GM18868 (cell line): ENCODE measurements at regions not wholly inside any gene's neighbourhood (a gene's known extent, or its start where the extent isn't known, plus 50 kb on each side); places are given as distances from the start of the nearest gene placed in this dataset.
A peak's percentile ranks its signal among the peaks of the same experiment; 100 is the strongest.

ENCODE experiments used
- ATAC-seq: cut with Tn5 transposase; IDR thresholded peaks from one replicate; pipeline ENCODE4 v1.9.1; 2021; ENCODE audit warnings: mild to moderate bottlenecking, moderate library complexity; ENCODE audit not compliant: unreplicated experiment

DNA sequence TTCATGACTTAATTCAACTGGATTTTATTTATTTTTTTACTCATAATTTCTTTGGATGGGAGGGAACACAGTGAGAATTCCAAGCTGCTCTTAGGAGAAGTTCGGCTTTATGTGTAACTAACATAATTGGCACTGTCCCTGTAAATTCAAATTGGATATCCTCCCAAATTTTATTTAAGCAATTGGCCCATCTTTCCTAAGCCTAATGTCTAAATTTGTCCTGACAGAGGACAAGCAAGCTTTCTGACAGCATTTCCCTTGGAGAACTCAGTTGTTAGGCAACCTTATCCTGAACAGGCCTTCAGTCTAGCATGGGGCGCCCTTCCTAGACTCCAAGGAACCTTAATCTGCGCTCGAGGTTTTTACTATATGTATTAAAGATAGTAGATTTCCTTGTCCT lies 550.3 kb downstream of the NUF2 start:
- ATAC-seq = no peak

DNA sequence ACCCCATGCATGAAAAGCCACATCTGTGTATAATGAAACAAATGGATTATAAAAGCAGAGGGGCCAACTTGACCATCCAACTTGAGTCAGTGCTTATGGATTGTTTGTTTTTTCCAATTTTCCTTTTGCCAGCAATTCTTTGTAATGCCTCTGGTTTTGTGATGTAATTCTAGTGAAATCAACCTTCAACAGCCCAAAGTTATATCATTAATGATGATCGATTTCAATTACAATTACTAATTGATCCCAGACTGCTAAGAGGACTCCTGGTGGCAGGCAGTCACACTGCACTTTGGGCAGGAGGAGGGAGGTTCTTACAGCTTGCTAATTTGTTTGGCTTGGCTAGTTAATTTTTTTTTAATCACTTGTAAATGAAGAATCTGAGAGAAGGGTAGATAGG lies 552.3 kb downstream of the NUF2 start:
- no peak for ATAC-seq

DNA sequence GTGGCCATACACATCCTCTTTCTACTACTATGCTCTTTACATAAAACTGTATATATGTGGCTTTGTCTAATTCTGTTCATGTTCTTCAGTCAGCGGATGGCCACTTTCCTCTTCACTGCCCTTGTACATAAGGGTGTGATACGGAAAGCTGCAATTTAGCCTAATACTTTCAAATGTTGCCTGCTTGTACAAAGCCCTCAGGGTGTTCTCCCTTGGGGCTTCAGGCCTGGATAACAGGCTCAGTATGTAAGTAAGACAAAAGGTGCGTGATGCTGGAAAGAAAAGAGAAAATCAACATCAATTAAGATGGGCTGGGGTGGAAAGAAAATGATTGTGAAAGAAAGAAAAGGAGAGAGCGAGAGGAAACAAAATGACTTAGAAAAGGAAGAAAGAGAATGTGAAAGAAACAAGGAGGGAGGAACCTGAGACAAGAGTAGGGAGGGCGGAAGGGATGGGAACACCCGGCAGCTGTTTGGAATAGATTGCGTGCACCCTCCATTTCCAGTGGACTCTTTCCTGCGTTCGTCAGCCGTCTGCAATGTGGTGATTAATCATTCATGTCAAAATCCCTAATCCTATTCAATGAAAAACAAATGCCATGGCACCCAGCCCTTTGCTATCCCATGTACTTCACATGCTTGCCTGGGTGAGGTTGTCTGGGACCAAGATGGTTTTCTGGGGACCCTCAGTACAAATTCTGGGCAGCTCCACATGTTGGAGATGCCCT lies 553.6 kb downstream of the NUF2 start:
- ATAC-seq = no peak

DNA sequence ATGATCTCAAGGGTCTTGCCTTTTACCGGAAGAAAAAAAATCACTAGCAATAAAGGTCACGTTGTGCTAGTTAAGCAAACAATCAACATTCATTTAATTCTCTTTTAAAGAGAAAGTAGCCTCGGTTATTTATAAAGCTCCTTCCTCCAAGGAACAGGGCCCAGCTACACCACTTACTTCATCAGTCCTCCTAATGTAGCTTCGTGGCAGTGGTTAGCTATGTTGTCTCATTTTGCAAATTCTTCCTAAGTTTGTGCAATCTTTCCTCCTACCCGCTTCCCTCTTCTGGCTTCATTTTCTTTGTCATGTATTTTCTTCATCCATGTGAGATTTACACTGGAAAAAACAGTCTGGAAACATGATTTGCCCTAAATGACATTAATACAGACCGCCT lies 554.2 kb downstream of the NUF2 start:
- ATAC-seq = no peak

DNA sequence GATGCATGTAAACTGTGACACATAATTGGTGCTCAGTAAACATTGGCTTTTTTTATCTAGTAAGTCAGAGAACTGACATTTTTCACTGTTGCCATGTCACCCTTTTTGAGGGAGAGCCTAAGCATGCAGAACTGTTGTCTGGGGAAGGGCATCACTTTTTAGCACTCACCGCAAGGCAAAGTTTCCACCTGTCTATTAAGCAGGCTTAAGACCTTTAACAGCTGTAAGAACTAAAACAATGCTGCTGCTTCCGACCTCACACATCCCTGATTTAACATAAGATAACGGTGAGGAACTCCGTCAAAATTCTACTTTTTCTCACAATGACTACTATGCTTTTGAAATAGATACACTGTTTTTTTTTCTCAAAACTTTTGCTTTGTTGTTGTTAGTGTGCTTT lies 554.8 kb downstream of the NUF2 start:
- no peak for ATAC-seq

DNA sequence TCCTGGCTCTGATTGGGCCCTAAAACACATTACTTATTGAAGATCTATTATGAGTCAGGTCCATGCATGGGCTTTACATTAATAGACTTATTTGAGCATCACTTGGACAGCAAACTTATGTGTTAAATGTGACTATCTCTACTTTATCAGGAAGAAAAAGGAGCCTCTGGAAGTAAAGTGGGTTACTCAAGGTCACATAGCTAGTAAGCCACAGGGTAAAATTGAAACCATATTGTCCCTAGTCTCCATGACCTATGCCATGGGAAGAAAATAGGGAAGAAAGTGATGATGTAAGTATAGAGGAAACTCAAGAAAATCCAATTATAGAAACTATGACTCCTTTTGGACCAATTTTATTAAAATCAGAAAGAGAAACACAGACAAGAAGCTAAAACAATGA lies 555.3 kb downstream of the NUF2 start:
- ATAC-seq = no peak

DNA sequence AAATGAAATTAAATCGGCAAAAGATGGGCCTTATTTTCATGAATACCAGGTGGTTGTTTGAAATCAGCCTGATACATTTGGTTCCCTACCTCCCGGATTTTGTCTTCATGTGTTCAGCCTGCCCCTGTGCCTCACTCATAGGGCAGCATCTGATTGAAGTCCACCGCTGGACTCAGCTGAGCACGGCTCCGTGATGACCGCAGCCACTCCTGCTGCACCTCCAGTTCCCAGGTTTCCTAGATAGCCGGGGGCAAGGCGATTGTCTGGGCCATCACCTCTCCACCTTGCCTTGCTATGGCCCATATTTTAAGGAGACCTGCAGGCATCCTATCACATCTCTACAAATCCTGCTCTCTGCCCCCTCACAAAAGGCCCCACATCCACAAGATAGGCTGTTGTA lies 563.8 kb downstream of the NUF2 start:
- no peak for ATAC-seq

DNA sequence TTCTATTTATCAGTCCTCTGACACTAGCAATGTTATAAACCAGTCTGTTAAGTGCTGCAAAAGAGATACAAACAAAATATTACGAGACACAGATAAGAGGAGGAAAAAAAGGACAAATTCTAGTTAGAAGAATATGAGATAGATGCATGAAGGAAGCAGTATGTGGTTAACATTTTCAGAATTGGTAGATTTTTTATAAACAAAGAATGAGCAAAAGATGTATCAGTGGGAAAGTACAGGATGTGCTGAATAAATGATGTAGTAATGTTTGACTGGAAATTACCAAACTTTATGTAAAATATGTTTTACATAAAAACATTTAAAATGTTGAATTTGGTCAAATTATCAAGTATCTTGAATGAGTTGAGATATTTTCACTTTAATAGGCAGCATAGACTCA lies 574.2 kb downstream of the NUF2 start:
- ATAC-seq = no peak

DNA sequence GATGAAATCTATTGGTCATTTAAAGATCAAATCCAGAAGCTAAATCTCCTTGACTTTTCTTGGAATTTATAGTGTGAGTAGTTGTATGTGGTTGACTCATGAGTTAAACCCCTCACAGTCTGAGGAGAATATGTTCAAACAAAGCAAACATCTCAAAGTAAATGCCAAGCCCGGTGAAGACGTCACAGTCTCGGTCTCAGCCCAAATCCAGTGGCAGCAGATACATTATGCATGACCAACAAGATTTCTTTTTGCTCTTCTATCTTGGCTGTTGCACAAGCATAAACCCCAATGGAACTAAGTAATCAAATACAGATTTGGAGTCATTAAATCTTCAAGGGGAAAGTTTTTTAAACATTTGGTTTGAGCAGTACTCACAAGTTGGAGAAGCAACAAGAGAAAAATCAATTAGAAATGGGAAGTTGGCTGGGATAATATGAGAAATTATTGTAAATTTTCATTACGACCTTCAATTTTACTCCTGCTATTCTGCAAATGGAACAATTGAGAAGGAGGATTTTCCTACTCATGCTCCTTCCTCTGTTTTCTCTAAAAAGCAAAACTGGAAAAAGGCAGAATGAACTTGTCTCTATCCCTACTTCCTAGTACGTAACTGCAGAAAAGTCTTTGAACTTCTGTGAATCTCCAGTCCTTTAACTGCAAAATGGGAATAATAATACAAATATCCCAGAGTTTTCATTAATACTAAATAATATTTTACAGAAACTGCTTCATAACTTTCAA lies 575.8 kb downstream of the NUF2 start:
- no peak for ATAC-seq

DNA sequence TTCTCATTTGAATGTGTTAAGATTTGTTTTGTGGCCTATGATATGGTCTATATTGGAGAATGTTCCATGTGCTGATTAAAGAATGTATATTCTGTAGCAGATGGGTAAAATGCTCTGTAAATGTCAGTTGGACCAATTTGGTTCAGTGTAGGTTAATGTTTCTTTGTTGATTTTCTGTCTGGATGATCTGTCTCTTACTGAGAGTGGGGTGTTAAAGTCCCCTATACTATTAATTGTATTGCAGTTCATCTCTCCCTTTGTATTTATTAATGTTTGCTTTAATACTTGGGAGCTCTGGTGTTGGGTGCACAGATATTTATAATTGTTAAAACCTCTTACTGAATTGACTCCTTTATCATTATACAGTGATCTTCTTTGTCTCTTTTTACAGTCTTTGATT lies 584.5 kb downstream of the NUF2 start:
- ATAC-seq = no peak

DNA sequence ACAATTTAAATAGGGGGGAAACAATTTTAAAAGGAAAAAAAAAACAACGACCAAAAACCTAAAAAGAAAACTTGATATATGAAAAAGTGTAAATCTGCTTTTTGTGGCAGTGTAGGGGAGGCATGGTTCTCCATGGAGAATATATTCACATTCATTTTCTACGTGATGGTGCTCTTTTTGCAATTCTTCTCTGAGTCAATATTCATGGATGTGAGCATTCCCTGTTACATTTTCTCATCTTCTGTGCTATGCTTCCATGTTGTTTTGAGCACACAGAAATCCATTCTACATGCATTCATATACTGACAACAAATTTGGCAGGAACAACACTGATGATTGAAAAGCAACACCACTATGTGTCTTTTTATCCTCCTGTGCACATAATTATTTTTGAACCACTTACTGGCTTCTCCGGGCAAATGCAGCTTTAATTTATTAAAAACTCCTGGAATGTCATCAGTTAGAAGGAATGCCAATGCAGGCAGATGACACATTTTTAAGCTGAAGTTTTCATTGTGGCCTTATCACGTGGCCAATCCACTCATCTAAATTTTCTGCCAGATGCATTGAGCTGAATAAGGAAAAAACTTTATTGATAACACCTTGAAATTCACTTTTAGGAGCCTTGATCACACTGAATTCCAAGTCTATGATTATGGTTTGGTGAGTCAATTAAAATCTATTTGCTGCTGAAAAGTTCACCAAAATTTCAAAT lies 590.6 kb downstream of the NUF2 start:
- no peak for ATAC-seq

DNA sequence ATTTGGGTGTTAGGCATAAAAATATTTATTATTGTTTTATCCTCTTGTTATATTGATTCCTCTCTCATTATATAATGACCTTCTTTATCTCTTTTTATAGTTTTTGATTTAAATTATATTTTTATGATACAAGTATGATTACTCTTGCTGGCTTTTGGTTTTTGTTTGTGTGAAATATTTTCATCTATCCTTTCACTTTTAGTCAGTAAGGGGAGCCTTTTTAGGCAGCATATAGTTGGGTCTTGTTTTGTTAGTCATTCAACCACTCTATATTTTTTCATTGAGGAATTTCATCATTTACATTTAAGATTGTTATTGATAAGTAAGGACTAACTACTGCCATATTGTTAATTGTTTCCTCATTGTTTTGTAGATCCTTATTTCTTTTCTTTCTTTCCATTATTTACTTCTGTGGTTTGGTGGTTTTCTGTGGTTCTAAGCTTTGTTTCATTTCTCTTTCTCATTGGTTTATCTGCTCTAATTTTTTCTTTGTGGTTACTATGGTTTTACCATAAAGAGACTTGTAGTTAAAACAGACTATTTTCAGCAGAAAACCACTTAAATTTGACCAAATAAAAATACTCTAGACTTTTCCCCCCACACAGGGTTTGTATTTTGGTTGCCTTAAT lies 593.1 kb downstream of the NUF2 start:
- peak; percentile 85 for ATAC-seq

DNA sequence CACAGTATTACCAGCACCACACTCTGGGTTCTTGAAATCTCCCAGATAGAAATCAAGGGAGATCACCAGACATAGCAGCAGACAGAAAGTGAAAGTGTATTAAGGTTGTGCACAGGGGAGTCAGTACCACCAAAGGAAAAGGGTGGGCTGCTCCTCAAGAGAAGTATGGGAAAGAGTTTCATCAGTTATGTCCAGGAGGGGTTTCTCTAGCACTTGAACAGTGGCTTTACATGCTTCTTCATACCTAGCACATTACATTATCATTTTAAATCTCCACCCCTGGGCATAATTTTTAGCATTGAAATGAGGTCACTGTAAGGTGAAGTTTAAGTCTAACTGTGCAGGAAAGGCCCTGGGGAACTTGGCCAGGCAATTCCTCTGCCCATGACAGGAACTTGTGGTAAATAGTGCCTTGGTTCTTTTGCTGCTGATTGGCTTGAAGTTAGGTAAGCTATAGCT lies 601.0 kb downstream of the NUF2 start:
- ATAC-seq = peak; percentile 96

DNA sequence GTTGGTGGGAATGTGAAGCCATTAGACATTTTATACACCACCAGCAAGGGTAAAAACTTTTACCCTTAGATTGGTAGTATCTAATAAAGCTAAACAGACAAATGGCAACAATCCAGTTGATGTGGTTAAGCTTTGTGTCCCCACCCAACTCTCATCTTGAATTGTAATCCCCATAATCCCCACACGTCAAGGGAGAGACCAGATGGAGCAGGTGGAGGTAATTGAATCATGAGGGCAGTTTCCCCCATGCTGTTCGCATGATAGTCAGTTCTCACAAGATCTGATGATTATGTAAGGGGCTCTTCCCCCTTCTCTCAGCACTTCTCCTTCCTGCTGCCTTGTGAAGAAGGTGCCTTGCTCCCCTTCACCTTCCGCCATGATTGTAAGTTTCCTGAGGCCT lies 602.3 kb downstream of the NUF2 start:
- ATAC-seq = no peak

DNA sequence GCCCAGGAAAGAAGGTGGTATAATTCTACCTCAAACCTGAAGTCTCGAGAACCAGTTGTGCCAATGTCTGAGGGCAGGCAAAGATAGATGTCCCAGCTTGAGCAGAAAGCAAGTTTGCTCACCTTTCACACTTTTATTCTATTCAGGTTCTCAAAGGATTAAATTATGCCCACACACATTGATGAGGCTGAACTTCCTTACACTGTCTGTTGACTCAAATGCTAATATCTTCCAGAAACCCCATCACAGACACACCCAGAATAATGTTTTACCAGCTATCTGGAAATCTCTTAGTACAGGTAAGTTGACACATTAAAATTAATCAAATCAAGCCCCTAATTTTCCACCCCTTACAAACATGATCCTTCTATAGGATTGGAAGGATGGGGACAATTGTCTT lies 605.7 kb downstream of the NUF2 start:
- ATAC-seq = no peak

DNA sequence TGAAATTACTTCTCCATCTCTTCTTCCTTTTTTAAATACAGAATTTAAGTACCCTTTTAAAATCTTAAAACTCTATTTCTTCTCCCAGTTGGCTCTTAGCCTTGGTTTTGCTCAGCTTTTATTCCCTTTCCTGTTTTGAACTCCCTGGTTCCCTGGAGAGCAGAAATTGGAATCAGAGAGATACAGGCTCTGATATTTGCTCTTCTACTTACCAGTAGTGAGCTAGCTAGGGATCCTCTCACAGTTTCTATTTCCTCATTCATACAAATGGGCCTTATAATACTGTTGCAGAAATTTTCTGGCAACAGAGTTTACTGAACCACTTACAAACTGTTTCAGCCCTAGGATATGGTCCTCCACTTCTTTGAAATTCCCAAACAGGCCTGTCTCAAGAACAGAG lies 606.3 kb downstream of the NUF2 start:
- ATAC-seq = no peak

DNA sequence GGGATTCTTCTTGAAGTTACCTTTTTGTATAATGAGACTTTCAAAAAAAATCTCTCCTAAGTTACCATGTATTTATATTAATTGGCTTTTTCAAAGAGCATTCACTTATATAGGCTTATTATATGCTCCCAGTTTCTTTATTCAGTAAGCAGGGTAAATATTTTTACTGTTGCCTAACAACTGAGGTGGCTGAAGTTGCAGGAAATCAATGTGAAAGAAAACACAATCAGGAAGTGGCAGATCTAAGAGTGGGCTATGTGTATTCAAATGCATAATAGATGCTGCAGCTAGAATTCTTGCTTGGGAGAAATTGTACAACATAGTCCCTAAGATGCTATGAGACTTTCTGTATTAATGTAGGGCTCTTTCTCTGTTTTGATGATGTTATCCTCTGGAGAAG lies 606.9 kb downstream of the NUF2 start:
- no peak for ATAC-seq

DNA sequence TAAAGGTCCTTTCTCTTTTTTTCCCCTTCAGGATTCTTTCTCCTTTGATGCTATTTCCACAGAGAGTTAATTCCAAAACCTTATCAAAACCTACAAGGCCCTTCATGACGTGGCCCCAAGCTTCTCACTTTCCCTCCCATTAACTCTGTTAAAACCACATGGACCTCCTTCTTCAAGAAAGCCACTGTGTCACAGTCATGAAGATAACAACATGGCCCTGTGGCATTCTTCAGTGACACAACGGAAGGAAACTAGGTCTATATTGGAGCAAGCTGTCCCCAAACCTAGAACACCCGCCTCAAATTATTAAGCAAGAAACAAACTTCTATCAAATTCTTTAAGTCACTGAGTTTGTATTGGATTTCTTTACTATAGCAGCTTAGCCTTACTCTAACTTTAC lies 611.1 kb downstream of the NUF2 start:
- ATAC-seq = no peak

DNA sequence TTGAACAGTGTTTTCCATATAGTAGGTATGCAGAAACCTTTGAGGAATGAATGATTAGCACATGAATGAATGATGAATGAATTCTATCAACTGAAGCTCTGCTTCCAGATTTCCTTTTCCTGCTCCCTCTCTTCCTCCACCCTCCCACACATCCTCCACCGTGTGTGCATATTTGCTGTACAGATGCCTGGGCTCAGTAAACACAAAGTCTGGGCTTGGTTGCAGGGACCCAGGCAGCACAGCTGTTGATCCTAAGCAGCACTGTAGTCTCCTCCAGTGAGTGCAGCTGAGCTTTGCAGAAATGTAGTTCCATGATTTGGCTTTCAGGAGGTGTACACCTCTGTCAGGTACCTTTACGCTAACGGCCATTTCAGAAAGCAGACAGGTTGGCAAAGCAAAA lies 611.7 kb downstream of the NUF2 start:
- no peak for ATAC-seq

DNA sequence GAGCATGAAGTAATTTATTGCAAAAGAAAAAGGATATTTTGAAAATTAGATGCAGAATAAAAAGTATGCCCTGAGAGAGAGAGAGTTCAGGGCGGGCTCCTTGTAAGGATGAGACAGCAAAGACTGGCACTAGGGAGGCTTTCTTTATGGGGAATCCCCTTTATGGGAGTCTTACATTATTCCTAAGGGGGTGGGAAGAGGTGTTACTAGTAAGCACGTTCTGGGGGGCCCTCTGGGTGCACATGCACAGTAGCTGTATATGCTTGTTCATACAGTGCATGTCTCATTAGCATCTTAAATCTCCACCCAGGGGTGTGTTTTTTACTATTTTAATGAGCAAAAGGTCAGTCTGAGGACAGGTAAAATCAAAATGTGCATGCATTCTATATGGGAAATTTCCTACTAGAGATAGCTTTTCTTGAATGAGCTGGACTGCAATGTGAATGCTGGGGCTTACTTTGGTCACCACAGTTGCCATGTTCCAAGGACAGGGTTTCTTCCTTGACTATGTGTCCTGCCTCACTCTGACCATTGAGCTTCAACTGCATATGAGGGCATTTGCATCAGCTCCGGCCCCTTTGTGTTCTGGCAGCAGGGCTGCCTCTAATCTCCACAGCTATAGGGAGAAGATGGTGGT lies 614.1 kb downstream of the NUF2 start:
- ATAC-seq = no peak

DNA sequence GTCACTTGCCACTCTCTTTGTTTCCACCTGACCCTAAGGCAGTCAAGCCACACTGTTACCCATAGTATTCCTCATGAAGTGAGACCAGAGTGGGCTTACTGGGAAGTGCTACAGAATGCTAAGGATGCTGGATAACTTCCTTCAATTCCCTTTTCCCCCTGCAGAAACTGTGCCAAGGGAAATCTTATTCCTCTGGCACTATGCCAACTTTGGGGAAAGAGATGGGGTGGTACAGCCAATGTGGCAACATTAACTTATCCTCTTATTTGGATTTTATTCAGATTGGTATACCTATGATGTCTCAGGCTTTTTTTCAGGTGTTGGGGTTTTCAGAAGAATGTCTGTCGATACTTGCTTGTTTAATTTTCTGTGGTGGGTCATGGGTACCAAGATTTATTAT lies 599.4 kb upstream of the PBX1 start:
- ATAC-seq = no peak
